ENCODE measurements at regions not wholly inside any gene's neighbourhood (a gene's known extent, or its start where the extent isn't known, plus 50 kb on each side); places are given as distances from the start of the nearest gene placed in this dataset.

GRCh38 chr21:26710155-26710554, 135.1 kb downstream of the ADAMTS1 start:
- no peak for TF ChIP-seq GATA2 (IDR thresholded peaks at IDR 0.05; ENCODE audit: low read depth, low read length)
- TF ChIP-seq GATA3 (IDR thresholded peaks at IDR 0.05; ENCODE audit: low read depth, low read length), result no peak
